ENCODE measurements at regions not wholly inside any gene's neighbourhood (a gene's known extent, or its start where the extent isn't known, plus 50 kb on each side); places are given as distances from the start of the nearest gene placed in this dataset.

DNA sequence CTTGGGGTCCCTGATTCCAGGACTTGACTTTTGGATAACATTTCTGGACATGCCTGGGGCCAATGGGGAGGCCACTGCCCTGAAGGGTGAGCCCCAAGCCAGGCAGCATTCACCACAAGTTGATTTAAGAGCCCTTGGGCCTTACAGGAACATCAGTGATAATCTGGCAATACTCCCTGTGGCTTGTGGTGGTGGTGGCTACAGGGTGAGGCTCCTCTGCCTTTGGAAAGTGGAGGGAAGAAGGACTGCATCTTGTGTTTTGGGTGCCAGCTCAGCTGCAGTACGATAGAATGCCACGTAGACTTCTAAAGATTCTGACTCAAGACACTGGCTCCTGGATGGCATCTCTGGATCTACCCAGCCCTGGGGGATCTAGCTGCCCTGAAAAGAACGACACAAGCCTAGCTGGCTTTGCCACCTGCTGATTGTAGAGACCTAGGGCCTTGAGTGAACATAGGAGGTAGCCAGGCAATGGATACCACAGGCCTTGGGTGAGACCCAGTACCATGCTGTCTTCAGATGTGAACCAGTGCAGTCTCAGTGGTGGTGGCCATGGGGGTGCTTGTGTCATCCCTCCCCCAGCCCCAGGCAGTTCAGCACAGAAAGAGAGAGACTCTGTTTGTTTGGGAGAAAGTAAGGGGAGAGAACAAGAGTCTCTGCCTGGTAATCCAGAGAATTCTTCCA, 79.0 kb upstream of the DAP start:
- Histone ChIP-seq H3K4me3 (ENCODE audit: low read length) (no peak overlapping the region), H3K4me1 (ENCODE audit: control insufficient read depth, insufficient read depth, low read length) (no peaks in the 10 kb centered on the region), H3K27me3 (replicated peaks; ENCODE audit: control insufficient read depth, insufficient read depth, low read length) (peaks cover 7% of the 10 kb centered on the region), H3K36me3 (ENCODE audit: control insufficient read depth, insufficient read depth, low read length, severe bottlenecking) (no peaks in the 10 kb centered on the region), H3K9ac (ENCODE audit: low read length) (no peak overlapping the region), H3K9me3 (ENCODE audit: control insufficient read depth, low read length) (no peaks in the 10 kb centered on the region)
- DNase-seq (ENCODE audit: low read depth), result no peak

DNA sequence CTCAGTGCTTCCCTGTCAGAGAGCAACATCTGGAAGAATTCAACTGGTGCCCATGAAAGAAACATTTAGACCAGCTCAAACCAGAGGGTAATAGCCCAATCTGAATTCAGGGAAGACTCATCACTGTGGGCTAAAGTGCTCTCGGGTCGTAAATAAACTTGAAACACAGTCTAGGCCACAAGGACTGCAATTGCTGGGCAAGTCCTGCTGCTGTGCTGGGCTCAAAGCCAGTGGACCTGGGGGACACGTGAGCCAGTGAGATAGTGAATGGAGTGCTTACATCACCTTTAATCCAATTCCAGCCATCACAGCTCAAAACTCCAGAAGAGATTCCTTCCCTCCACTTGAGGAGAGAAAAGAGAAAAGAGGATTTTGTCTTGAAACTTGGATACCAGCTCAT, 78.1 kb upstream of the DAP start:
- no peaks in the 10 kb centered on the region for H3K9me3 ChIP-seq (ENCODE audit: control insufficient read depth, low read length)
- DNase-seq (ENCODE audit: low read depth), result no peak
- H3K36me3 ChIP-seq (ENCODE audit: control insufficient read depth, insufficient read depth, low read length, severe bottlenecking), result no peaks in the 10 kb centered on the region
- H3K4me3 ChIP-seq (ENCODE audit: low read length), result no peak overlapping the region
- H3K4me1 ChIP-seq (ENCODE audit: control insufficient read depth, insufficient read depth, low read length), result no peaks in the 10 kb centered on the region
- peaks cover 7% of the 10 kb centered on the region for H3K27me3 ChIP-seq (replicated peaks; ENCODE audit: control insufficient read depth, insufficient read depth, low read length)
- H3K9ac ChIP-seq (ENCODE audit: low read length), result no peak overlapping the region

DNA sequence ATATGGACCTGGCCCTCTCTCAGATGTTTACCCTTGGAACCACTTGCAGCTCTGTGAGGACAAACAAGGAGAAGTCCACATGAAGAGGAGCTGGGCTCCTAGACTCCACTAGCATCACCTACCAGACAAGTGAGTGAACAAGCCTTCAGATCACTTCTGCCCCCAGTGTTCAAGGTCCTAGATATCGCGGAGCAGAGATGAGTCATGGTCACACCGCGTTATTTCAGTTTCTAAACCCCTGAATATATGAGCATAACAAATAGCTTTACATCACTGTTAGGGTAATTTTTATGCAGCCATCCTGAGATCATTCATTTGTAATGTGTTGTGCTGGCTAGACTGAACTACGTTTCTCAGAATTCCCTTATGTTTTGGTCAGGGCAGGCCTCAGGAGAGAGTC, 77.0 kb upstream of the DAP start:
- Histone ChIP-seq H3K4me1 (ENCODE audit: control insufficient read depth, insufficient read depth, low read length) (no peaks in the 10 kb centered on the region), H3K36me3 (ENCODE audit: control insufficient read depth, insufficient read depth, low read length, severe bottlenecking) (no peaks in the 10 kb centered on the region), H3K27me3 (replicated peaks; ENCODE audit: control insufficient read depth, insufficient read depth, low read length) (peaks cover 7% of the 10 kb centered on the region), H3K9ac (ENCODE audit: low read length) (no peak overlapping the region), H3K9me3 (ENCODE audit: control insufficient read depth, low read length) (no peaks in the 10 kb centered on the region), H3K4me3 (ENCODE audit: low read length) (no peak overlapping the region)
- DNase-seq (ENCODE audit: low read depth), result no peak

GRCh38 chr5:10836986-10837385, 76.0 kb upstream of the DAP start:
- H3K9me3 ChIP-seq (ENCODE audit: control insufficient read depth, low read length), result no peaks in the 10 kb centered on the region
- no peak for DNase-seq (ENCODE audit: low read depth)
- H3K27me3 ChIP-seq (replicated peaks; ENCODE audit: control insufficient read depth, insufficient read depth, low read length), result peaks cover 7% of the 10 kb centered on the region
- H3K4me1 ChIP-seq (ENCODE audit: control insufficient read depth, insufficient read depth, low read length), result no peaks in the 10 kb centered on the region
- H3K9ac ChIP-seq (ENCODE audit: low read length), result no peak overlapping the region
- no peak overlapping the region for H3K4me3 ChIP-seq (ENCODE audit: low read length)
- no peaks in the 10 kb centered on the region for H3K36me3 ChIP-seq (ENCODE audit: control insufficient read depth, insufficient read depth, low read length, severe bottlenecking)

DNA sequence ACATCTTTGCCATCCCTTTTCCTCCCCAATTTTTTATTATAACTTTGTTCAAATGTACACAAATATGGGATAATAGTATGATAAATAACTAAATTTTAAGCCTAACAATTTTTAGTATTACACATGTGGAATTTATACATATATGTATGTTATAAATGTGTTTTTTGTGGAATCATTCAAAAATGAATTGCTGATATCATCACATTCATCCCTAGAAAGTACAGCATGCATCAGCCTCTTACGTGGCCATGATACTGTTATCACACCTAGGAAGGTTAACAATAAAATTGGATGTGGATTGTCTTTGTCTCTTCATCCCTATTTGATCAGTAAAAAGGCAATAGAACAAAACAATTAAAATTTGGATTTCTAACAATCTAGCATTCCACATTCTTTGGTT, 73.7 kb upstream of the DAP start:
- Histone ChIP-seq H3K4me3 (ENCODE audit: low read length) (no peak overlapping the region), H3K9ac (ENCODE audit: low read length) (no peak overlapping the region), H3K36me3 (ENCODE audit: control insufficient read depth, insufficient read depth, low read length, severe bottlenecking) (no peaks in the 10 kb centered on the region), H3K9me3 (ENCODE audit: control insufficient read depth, low read length) (no peaks in the 10 kb centered on the region), H3K27me3 (replicated peaks; ENCODE audit: control insufficient read depth, insufficient read depth, low read length) (peaks cover 4% of the 10 kb centered on the region), H3K4me1 (ENCODE audit: control insufficient read depth, insufficient read depth, low read length) (no peaks in the 10 kb centered on the region)
- DNase-seq (ENCODE audit: low read depth), result no peak

GRCh38 chr5:10832987-10833386, 72.0 kb upstream of the DAP start:
- H3K36me3 ChIP-seq (ENCODE audit: control insufficient read depth, insufficient read depth, low read length, severe bottlenecking), result no peaks in the 10 kb centered on the region

GRCh38 chr5:10832421-10832820, 71.4 kb upstream of the DAP start:
- no peak for DNase-seq (ENCODE audit: low read depth)
- H3K9me3 ChIP-seq (ENCODE audit: control insufficient read depth, low read length), result no peaks in the 10 kb centered on the region
- no peaks in the 10 kb centered on the region for H3K36me3 ChIP-seq (ENCODE audit: control insufficient read depth, insufficient read depth, low read length, severe bottlenecking)
- no peak overlapping the region for H3K4me3 ChIP-seq (ENCODE audit: low read length)
- no peak overlapping the region for H3K9ac ChIP-seq (ENCODE audit: low read length)
- H3K4me1 ChIP-seq (ENCODE audit: control insufficient read depth, insufficient read depth, low read length), result peaks cover 14% of the 10 kb centered on the region
- H3K27me3 ChIP-seq (replicated peaks; ENCODE audit: control insufficient read depth, insufficient read depth, low read length), result no peaks in the 10 kb centered on the region

More at GRCh38 chr5:10832987-10833386, 72.0 kb upstream of the DAP start:
- DNase-seq (ENCODE audit: low read depth), result peak; percentile 49
- H3K4me1 ChIP-seq (ENCODE audit: control insufficient read depth, insufficient read depth, low read length), result peaks cover 8% of the 10 kb centered on the region
- H3K9ac ChIP-seq (ENCODE audit: low read length), result no peak overlapping the region
- H3K9me3 ChIP-seq (ENCODE audit: control insufficient read depth, low read length), result no peaks in the 10 kb centered on the region
- no peak overlapping the region for H3K4me3 ChIP-seq (ENCODE audit: low read length)
- H3K27me3 ChIP-seq (replicated peaks; ENCODE audit: control insufficient read depth, insufficient read depth, low read length), result no peaks in the 10 kb centered on the region

DNA sequence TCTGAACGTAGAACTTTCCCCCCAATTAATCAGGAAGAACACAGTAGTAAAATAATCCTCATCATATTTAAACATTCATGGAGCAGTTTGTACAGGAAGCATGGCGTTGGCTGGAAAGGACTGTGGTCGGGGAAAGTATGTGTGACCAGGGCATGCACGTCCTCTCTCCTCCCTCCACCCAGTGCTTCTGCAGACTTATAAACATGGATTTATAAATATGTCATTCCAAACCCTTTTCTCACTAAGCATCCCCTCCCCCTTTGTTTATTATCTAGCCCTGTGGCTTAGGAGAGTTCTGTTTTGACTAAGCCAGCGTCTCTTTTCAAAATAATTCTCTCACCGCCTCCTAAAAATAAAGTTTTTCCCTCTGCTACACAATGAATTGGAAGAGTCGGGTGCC, 70.4 kb upstream of the DAP start:
- peak; percentile 91 for DNase-seq (ENCODE audit: low read depth)
- H3K36me3 ChIP-seq (ENCODE audit: control insufficient read depth, insufficient read depth, low read length, severe bottlenecking), result no peaks in the 10 kb centered on the region
- H3K4me1 ChIP-seq (ENCODE audit: control insufficient read depth, insufficient read depth, low read length), result peaks cover 14% of the 10 kb centered on the region
- H3K4me3 ChIP-seq (ENCODE audit: low read length), result no peak overlapping the region
- H3K9me3 ChIP-seq (ENCODE audit: control insufficient read depth, low read length), result no peaks in the 10 kb centered on the region
- no peak overlapping the region for H3K9ac ChIP-seq (ENCODE audit: low read length)
- no peaks in the 10 kb centered on the region for H3K27me3 ChIP-seq (replicated peaks; ENCODE audit: control insufficient read depth, insufficient read depth, low read length)

DNA sequence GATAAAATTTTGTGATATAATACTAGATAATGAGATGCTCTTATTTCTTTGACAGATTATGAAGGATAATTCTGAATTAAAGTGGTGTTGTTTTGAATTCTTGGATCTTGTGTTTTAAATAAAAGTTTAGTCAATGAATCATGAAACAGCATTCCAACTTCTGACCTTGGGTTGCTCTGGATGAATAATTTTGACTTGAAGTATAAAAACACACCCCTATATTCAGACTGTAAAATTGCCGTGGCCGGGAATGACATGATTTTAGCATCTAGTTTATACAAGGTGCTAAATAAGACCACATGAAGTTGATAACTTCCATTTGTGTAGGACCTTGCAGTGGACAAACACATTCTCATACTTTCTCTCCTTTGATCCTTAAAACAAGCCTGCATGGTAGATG, 67.2 kb upstream of the DAP start:
- H3K36me3 ChIP-seq (ENCODE audit: control insufficient read depth, insufficient read depth, low read length, severe bottlenecking), result no peaks in the 10 kb centered on the region
- no peaks in the 10 kb centered on the region for H3K27me3 ChIP-seq (replicated peaks; ENCODE audit: control insufficient read depth, insufficient read depth, low read length)

DNA sequence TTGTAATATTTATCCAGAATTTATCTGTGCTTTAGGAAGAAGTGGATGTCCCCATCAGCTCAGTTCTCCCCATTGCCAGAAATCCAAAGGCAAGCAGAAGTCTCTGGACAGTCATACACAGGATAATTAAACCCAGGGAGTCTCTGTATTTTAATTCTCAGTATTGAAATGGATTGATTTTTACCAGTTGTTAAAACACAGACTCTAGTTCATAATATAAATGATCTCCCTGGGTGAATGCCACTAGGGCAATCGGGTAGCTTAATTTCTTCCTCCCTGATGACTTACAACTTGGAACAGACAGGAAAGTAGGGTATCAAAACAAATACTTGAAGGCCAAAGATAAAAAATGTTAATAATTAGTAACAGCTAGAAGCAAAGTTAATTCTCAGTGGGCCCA, 66.5 kb upstream of the DAP start:
- no peak overlapping the region for H3K4me3 ChIP-seq (ENCODE audit: low read length)
- no peaks in the 10 kb centered on the region for H3K27me3 ChIP-seq (replicated peaks; ENCODE audit: control insufficient read depth, insufficient read depth, low read length)
- H3K9ac ChIP-seq (ENCODE audit: low read length), result no peak overlapping the region
- H3K9me3 ChIP-seq (ENCODE audit: control insufficient read depth, low read length), result no peaks in the 10 kb centered on the region
- DNase-seq (ENCODE audit: low read depth), result no peak
- H3K4me1 ChIP-seq (ENCODE audit: control insufficient read depth, insufficient read depth, low read length), result peaks cover 14% of the 10 kb centered on the region
- no peaks in the 10 kb centered on the region for H3K36me3 ChIP-seq (ENCODE audit: control insufficient read depth, insufficient read depth, low read length, severe bottlenecking)

More for the DNA sequence above, 67.2 kb upstream of the DAP start:
- peak; percentile 70 for DNase-seq (ENCODE audit: low read depth)
- Histone ChIP-seq H3K4me3 (ENCODE audit: low read length) (no peak overlapping the region), H3K9me3 (ENCODE audit: control insufficient read depth, low read length) (no peaks in the 10 kb centered on the region), H3K9ac (ENCODE audit: low read length) (no peak overlapping the region), H3K4me1 (ENCODE audit: control insufficient read depth, insufficient read depth, low read length) (peaks cover 14% of the 10 kb centered on the region)

- no peak for DNase-seq (ENCODE audit: low read depth)
- H3K4me3 ChIP-seq (ENCODE audit: low read length), result no peak overlapping the region
- H3K36me3 ChIP-seq (ENCODE audit: control insufficient read depth, insufficient read depth, low read length, severe bottlenecking), result no peaks in the 10 kb centered on the region
- H3K27me3 ChIP-seq (replicated peaks; ENCODE audit: control insufficient read depth, insufficient read depth, low read length), result no peaks in the 10 kb centered on the region
- H3K4me1 ChIP-seq (ENCODE audit: control insufficient read depth, insufficient read depth, low read length), result peaks cover 14% of the 10 kb centered on the region
- H3K9me3 ChIP-seq (ENCODE audit: control insufficient read depth, low read length), result no peaks in the 10 kb centered on the region
- H3K9ac ChIP-seq (ENCODE audit: low read length), result no peak overlapping the region
These were observed 65.9 kb upstream of the DAP start for GRCh38 chr5:10826971-10827370.
